SH-SY5Y (cell line): ENCODE measurements at regions not wholly inside any gene's neighbourhood (a gene's known extent, or its start where the extent isn't known, plus 50 kb on each side); places are given as distances from the start of the nearest gene placed in this dataset.

ENCODE experiments used
- GATA2 ChIP-seq: IDR thresholded peaks from 2 replicates; pipeline ENCODE4 v1.6.1; 2011; ENCODE audit warnings: mild to moderate bottlenecking, low read depth, low read length
- GATA3 ChIP-seq: IDR thresholded peaks from 2 replicates; pipeline ENCODE4 v1.6.1; 2011; ENCODE audit warnings: low read depth, mild to moderate bottlenecking, low read length, moderate library complexity

- TF ChIP-seq GATA3 = no peak
- no peak for TF ChIP-seq GATA2
Observed at GRCh38 chr7:68671046-68671445, 927.2 kb upstream of the AUTS2 start.
